ENCODE measurements at regions not wholly inside any gene's neighbourhood (a gene's known extent, or its start where the extent isn't known, plus 50 kb on each side); places are given as distances from the start of the nearest gene placed in this dataset.

DNA sequence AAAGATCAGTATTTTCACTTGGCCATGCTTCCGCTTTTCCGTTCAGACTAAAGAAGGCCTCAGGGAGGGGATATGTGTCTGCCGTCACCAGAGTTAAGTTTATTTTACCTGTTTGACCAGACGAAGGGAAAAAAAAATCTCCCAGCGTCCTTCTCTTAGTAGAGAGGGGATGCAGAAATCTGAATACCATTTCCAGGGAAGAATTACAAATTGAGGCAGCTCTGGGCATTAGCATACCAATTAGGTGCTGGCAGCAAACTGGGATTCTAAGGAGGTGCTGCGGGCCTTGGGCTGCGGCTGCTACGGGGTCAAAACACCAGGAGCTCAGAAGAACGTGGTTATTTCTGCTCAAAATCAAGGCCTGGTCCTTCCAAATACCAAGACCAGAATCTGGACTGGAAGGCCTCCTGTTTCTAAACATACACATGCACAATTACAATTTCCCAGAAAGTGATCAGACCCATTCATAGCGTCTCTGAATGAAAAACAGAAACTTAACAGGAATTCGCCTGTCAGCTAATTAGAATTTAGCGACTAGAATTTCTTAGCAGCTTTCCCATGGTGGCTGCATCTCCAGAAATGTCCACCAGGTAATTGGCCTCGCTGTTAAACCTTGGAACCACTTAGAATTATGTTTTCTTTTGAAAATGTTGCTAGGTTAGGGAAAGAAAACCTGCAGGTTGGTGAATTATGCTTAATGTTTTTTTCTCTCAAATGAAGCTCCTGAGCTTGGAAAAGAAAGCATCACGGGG is 617.0 kb downstream of the VRK1 start:
- POLR2A ChIA-PET, result no interaction called here
- Histone ChIP-seq H3K4me1 (ENCODE audit: control insufficient read depth in 1 of 2, insufficient read depth in 2 of 2, low read depth in 1 of 2, low read length in 1 of 2) (peaks cover 0 to 6% of the 10 kb centered on the region in 2 experiments; a peak in 1 of 4 replicates), H3K9me3 (no peaks in the 10 kb centered on the region), H3K4me2 (no peak overlapping the region), H3K79me2 (ENCODE audit: insufficient read depth) (no peaks in the 10 kb centered on the region), H3K27me3 (ENCODE audit: insufficient read depth) (peaks cover 37% of the 10 kb centered on the region), H3K27ac (ENCODE audit: low read depth in 2 of 2, low read length in 1 of 2) (no peak overlapping the region), H2AFZ (ENCODE audit: low read depth) (no peak overlapping the region), H3K4me3 (ENCODE audit: low read depth in 2 of 2, low read length in 1 of 2) (no peak overlapping the region), H4K20me1 (ENCODE audit: insufficient read depth) (no peaks in the 10 kb centered on the region), H3K36me3 (replicated peaks in 1 of 2; ENCODE audit: control insufficient read depth in 1 of 2, insufficient read depth in 2 of 2, low read length in 1 of 2) (no peaks in the 10 kb centered on the region), H3K9me2 (no peaks in the 10 kb centered on the region), H3F3A (replicated peaks; ENCODE audit: insufficient read depth) (peaks cover 3% of the 10 kb centered on the region), H3K9ac (no peak overlapping the region)
- CTCF ChIA-PET, result no interaction called here
- TF ChIP-seq RXRA (IDR thresholded peaks at IDR 0.05; ENCODE audit: borderline replicate concordance, low read depth), result no peak
- no peak for TF ChIP-seq RFX5 (IDR thresholded peaks at IDR 0.05; ENCODE audit: low read length)
- TF ChIP-seq SMC3 (IDR thresholded peaks at IDR 0.05; ENCODE audit: low read depth, low read length), result no peak
- TF ChIP-seq POLR2AphosphoS5 (IDR thresholded peaks at IDR 0.05; ENCODE audit: low read depth, low read length), result no peak
- no peak for TF ChIP-seq JUND (IDR thresholded peaks at IDR 0.05)
- no peak for TF ChIP-seq RAD21 (IDR thresholded peaks at IDR 0.05; ENCODE audit: low read length)
- TF ChIP-seq, protein P1, sequence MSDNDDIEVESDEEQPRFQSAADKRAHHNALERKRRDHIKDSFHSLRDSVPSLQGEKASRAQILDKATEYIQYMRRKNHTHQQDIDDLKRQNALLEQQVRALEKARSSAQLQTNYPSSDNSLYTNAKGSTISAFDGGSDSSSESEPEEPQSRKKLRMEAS (IDR thresholded peaks at IDR 0.05; ENCODE audit: low read depth), result no peak
- no peak for TF ChIP-seq NFIC (IDR thresholded peaks at IDR 0.05; ENCODE audit: borderline replicate concordance)
- DNase-seq, result no peak
- WGBS (ENCODE audit: low lambda C conversion rate), result 17% methylated on average over 12 of the region's 14 CpGs

DNA sequence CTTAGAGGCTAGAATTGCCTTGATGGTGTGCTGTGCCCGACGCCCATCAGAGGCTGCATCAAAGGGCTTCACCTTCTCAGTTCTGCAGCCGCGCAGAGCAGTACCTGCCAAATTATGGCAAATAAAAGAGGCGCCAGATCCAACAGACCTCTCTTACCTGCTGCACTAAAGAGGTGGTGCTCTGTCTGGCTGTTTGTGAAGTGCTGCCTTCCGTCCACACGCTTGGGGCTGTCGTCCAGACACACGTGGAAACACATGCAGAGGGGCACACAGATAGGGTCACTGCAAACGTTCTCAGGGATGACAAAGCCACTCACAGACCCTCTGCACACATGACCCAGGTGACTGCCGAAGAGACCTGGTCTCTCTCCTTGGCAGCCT is 617.5 kb downstream of the VRK1 start:
- no peak overlapping the region for H3K4me2 ChIP-seq
- TF ChIP-seq FOXJ3 (CRISPR knock-in tag; IDR thresholded peaks at IDR 0.05) (no peak), NRF1 (IDR thresholded peaks at IDR 0.05; ENCODE audit: low read depth, low read length) (no peak)
- TF ChIP-seq, protein P1 (IDR thresholded peaks at IDR 0.05; ENCODE audit: low read depth), result no peak
- H4K20me1 ChIP-seq (ENCODE audit: insufficient read depth), result no peaks in the 10 kb centered on the region
- peaks cover 0 to 6% of the 10 kb centered on the region in 2 experiments; a peak in 1 of 4 replicates for H3K4me1 ChIP-seq (ENCODE audit: control insufficient read depth in 1 of 2, insufficient read depth in 2 of 2, low read depth in 1 of 2, low read length in 1 of 2)
- CTCF ChIA-PET, result no interaction called here
- POLR2A ChIA-PET, result no interaction called here
- H3K79me2 ChIP-seq (ENCODE audit: insufficient read depth), result no peaks in the 10 kb centered on the region
- H3K9me2 ChIP-seq, result no peaks in the 10 kb centered on the region
- H2AFZ ChIP-seq (ENCODE audit: low read depth), result no peak overlapping the region
- DNase-seq, result no peak
- no peaks in the 10 kb centered on the region for H3K9me3 ChIP-seq
- no peak overlapping the region for H3K27ac ChIP-seq (ENCODE audit: low read depth in 2 of 2, low read length in 1 of 2)
- peaks cover 32% of the 10 kb centered on the region for H3K27me3 ChIP-seq (ENCODE audit: insufficient read depth)
- H3K4me3 ChIP-seq (ENCODE audit: low read depth in 2 of 2, low read length in 1 of 2), result no peak overlapping the region
- no peaks in the 10 kb centered on the region for H3K36me3 ChIP-seq (replicated peaks in 1 of 2; ENCODE audit: control insufficient read depth in 1 of 2, insufficient read depth in 2 of 2, low read length in 1 of 2)
- 8% methylated on average over 5 of the region's 11 CpGs for WGBS (ENCODE audit: low lambda C conversion rate)
- H3K9ac ChIP-seq, result no peak overlapping the region
- peaks cover 3% of the 10 kb centered on the region for H3F3A ChIP-seq (replicated peaks; ENCODE audit: insufficient read depth)

DNA sequence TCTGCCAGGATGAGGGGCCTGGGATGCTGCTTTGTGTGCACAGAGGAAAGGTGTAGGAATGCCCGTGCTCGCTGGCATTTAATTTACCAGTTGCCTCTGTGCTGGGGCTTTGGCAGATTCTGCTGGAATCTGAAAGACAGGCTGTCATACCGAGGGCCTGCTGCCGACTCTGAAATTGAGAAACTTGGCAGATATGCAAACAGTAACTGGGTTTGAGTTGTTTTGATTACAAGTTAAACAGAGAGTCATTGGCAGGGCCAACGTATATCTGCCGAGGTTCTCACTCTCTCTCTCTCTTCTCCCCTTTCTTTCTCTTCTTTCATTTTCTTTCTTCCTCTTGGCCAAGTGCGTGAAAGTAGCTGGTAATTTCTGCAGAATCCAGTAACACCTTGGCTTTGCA is 618.7 kb downstream of the VRK1 start:
- Histone ChIP-seq H3K79me2 (ENCODE audit: insufficient read depth) (no peaks in the 10 kb centered on the region), H3K27me3 (ENCODE audit: insufficient read depth) (peaks cover 32% of the 10 kb centered on the region), H3K4me3 (ENCODE audit: low read depth in 2 of 2, low read length in 1 of 2) (no peak overlapping the region; a peak in 1 of 4 replicates), H3K9ac (no peak overlapping the region), H3K4me1 (ENCODE audit: control insufficient read depth in 1 of 2, insufficient read depth in 2 of 2, low read depth in 1 of 2, low read length in 1 of 2) (no peaks in the 10 kb centered on the region; a peak in 1 of 4 replicates), H3K4me2 (no peak overlapping the region), H3K36me3 (replicated peaks in 1 of 2; ENCODE audit: control insufficient read depth in 1 of 2, insufficient read depth in 2 of 2, low read length in 1 of 2) (no peaks in the 10 kb centered on the region), H3K27ac (ENCODE audit: low read depth in 2 of 2, low read length in 1 of 2) (no peak overlapping the region), H2AFZ (ENCODE audit: low read depth) (no peak overlapping the region), H3K9me2 (no peaks in the 10 kb centered on the region), H4K20me1 (ENCODE audit: insufficient read depth) (no peaks in the 10 kb centered on the region), H3K9me3 (no peaks in the 10 kb centered on the region), H3F3A (replicated peaks; ENCODE audit: insufficient read depth) (no peaks in the 10 kb centered on the region)
- DNase-seq, result no peak
- ChIA-PET CTCF (no interaction called here), POLR2A (no interaction called here)
- 2% methylated on average over 7 of the region's 7 CpGs for WGBS (ENCODE audit: low lambda C conversion rate)
- TF ChIP-seq, protein P2, sequence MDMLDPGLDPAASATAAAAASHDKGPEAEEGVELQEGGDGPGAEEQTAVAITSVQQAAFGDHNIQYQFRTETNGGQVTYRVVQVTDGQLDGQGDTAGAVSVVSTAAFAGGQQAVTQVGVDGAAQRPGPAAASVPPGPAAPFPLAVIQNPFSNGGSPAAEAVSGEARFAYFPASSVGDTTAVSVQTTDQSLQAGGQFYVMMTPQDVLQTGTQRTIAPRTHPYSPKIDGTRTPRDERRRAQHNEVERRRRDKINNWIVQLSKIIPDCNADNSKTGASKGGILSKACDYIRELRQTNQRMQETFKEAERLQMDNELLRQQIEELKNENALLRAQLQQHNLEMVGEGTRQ (IDR thresholded peaks at IDR 0.05; ENCODE audit: borderline replicate concordance, low read depth, low read length), result no peak
- TF ChIP-seq, protein P3, sequence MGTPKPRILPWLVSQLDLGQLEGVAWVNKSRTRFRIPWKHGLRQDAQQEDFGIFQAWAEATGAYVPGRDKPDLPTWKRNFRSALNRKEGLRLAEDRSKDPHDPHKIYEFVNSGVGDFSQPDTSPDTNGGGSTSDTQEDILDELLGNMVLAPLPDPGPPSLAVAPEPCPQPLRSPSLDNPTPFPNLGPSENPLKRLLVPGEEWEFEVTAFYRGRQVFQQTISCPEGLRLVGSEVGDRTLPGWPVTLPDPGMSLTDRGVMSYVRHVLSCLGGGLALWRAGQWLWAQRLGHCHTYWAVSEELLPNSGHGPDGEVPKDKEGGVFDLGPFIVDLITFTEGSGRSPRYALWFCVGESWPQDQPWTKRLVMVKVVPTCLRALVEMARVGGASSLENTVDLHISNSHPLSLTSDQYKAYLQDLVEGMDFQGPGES (IDR thresholded peaks at IDR 0.05; ENCODE audit: low read depth, low read length), result no peak
- TF ChIP-seq FOXM1 (IDR thresholded peaks at IDR 0.05; ENCODE audit: low read depth) (no peak), NRF1 (IDR thresholded peaks at IDR 0.05; ENCODE audit: low read depth, low read length) (no peak), RXRA (IDR thresholded peaks at IDR 0.05; ENCODE audit: borderline replicate concordance, low read depth) (no peak), GATA2 (CRISPR knock-in tag; IDR thresholded peaks at IDR 0.05) (no peak), ELF1 (IDR thresholded peaks at IDR 0.05) (no peak), JUND (IDR thresholded peaks at IDR 0.05) (no peak)
- TF ChIP-seq, protein P4, sequence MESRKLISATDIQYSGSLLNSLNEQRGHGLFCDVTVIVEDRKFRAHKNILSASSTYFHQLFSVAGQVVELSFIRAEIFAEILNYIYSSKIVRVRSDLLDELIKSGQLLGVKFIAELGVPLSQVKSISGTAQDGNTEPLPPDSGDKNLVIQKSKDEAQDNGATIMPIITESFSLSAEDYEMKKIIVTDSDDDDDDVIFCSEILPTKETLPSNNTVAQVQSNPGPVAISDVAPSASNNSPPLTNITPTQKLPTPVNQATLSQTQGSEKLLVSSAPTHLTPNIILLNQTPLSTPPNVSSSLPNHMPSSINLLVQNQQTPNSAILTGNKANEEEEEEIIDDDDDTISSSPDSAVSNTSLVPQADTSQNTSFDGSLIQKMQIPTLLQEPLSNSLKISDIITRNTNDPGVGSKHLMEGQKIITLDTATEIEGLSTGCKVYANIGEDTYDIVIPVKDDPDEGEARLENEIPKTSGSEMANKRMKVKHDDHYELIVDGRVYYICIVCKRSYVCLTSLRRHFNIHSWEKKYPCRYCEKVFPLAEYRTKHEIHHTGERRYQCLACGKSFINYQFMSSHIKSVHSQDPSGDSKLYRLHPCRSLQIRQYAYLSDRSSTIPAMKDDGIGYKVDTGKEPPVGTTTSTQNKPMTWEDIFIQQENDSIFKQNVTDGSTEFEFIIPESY (IDR thresholded peaks at IDR 0.05; ENCODE audit: borderline replicate concordance, low read depth), result no peak
- TF ChIP-seq, protein P5, sequence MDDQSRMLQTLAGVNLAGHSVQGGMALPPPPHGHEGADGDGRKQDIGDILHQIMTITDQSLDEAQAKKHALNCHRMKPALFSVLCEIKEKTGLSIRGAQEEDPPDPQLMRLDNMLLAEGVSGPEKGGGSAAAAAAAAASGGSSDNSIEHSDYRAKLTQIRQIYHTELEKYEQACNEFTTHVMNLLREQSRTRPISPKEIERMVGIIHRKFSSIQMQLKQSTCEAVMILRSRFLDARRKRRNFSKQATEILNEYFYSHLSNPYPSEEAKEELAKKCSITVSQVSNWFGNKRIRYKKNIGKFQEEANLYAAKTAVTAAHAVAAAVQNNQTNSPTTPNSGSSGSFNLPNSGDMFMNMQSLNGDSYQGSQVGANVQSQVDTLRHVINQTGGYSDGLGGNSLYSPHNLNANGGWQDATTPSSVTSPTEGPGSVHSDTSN (IDR thresholded peaks at IDR 0.05), result no peak

Measured in SK-N-SH (cell line).